Tibial artery (tissue), 4 donors: ENCODE measurements at regions not wholly inside any gene's neighbourhood (a gene's known extent, or its start where the extent isn't known, plus 50 kb on each side); places are given as distances from the start of the nearest gene placed in this dataset.
"Not testable (repeated sequence)": the region's sequence is repeated elsewhere in the genome, so short reads cannot be mapped to it uniquely, and the experiment has no call there.

Source experiments
- DNase-seq, 2 donors: peaks; one replicate each; pipeline ENCODE4 v3.0.0-alpha.2; 2019
- H3K27ac ChIP-seq, 2 donors: fragments of 200-600 bp; sonication (generic) in 1 of 2; 1 replicate in 1 of 2; 2 replicates in 1 of 2; pipeline ENCODE4 v1.5.1; 2018 to 2019; ENCODE audit warnings: mild to moderate bottlenecking in 1 of 2
- H3K27me3 ChIP-seq, 2 donors: fragments of 200-600 bp; sonication (generic) in 1 of 2; one replicate each; pipeline versions ENCODE4 v1.5.1 to v1.6.0; 2016 to 2019
- H3K36me3 ChIP-seq, 3 donors: fragments of 200-600 bp; sonication (generic) in 2 of 3; one replicate each; pipeline ENCODE4 v1.5.1; 2016 to 2019; ENCODE audit warnings: mild to moderate bottlenecking in 2 of 3
- H3K4me1 ChIP-seq, 4 donors: fragments of 200-600 bp; sonication (generic) in 2 of 4; 1 replicate in 3 of 4; 2 replicates in 1 of 4; pipeline ENCODE4 v1.5.1; 2016 to 2019
- H3K4me3 ChIP-seq, 2 donors: fragments of 200-600 bp; sonication (generic) in 1 of 2; 1 replicate in 1 of 2; 2 replicates in 1 of 2; pipeline ENCODE4 v1.5.1; 2018 to 2019; ENCODE audit warnings: mild to moderate bottlenecking in 2 of 2
- H3K9me3 ChIP-seq, 3 donors: fragments of 200-600 bp; sonication (generic) in 1 of 3; one replicate each; pipeline ENCODE4 v1.5.1; 2016 to 2019
- intact Hi-C: fragments of 100-400 bp; cut with DNase I; formaldehyde crosslinking; loops from one replicate; pipeline ENCODE4 v1.15.0; 2023; ENCODE audit warnings: low total_unique reads
- TF ChIP-seq, protein P1 (sequence below), 2 experiments: fragments of 200-600 bp in 1 of 2; fragments of 450-650 bp in 1 of 2; IDR thresholded peaks; one replicate each; pipeline ENCODE4 v1.5.1; 2017 to 2019; ENCODE audit warnings: antibody characterized with exemption in 2 of 2, mild to moderate bottlenecking in 1 of 2, moderate library complexity in 1 of 2

DNA sequence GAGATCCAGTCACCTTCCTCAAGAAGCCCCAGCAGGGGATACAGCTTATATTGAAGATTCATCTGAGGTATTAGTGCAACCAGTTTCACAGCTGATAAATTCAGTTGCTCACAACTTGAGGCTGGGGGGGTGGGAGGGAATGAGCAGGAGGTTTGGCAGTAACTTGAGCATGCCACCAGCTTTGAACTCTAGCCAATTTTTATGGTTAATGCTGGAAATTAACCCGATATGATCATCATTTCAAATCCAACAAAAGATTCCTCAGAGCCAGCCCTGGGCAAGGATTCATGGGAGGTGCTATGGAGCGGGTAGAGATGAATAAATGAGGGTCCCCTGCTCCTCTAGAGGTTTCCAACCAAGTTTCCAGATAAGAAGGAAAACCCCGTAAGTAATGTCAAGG is 73.1 kb upstream of the HES1 start:
- H3K36me3 ChIP-seq, result no peaks in the 10 kb centered on the region
- TF ChIP-seq, protein P1, sequence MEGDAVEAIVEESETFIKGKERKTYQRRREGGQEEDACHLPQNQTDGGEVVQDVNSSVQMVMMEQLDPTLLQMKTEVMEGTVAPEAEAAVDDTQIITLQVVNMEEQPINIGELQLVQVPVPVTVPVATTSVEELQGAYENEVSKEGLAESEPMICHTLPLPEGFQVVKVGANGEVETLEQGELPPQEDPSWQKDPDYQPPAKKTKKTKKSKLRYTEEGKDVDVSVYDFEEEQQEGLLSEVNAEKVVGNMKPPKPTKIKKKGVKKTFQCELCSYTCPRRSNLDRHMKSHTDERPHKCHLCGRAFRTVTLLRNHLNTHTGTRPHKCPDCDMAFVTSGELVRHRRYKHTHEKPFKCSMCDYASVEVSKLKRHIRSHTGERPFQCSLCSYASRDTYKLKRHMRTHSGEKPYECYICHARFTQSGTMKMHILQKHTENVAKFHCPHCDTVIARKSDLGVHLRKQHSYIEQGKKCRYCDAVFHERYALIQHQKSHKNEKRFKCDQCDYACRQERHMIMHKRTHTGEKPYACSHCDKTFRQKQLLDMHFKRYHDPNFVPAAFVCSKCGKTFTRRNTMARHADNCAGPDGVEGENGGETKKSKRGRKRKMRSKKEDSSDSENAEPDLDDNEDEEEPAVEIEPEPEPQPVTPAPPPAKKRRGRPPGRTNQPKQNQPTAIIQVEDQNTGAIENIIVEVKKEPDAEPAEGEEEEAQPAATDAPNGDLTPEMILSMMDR (IDR thresholded peaks at IDR 0.05), result no peak
- peaks cover 0 to 10% (median 0%) of the 10 kb centered on the region in 3 donors for H3K9me3 ChIP-seq
- no peaks in the 10 kb centered on the region for H3K27me3 ChIP-seq
- intact Hi-C loops, result loop anchor here (5.0 kb wide), 1 partner anchor 61 kb away; no protein-coding TSS in a partner anchor
- peaks cover 0 to 10% (median 6%) of the 10 kb centered on the region in 4 donors for H3K4me1 ChIP-seq
- no peak overlapping the region for H3K27ac ChIP-seq
- no peak for DNase-seq
- no peak overlapping the region for H3K4me3 ChIP-seq

DNA sequence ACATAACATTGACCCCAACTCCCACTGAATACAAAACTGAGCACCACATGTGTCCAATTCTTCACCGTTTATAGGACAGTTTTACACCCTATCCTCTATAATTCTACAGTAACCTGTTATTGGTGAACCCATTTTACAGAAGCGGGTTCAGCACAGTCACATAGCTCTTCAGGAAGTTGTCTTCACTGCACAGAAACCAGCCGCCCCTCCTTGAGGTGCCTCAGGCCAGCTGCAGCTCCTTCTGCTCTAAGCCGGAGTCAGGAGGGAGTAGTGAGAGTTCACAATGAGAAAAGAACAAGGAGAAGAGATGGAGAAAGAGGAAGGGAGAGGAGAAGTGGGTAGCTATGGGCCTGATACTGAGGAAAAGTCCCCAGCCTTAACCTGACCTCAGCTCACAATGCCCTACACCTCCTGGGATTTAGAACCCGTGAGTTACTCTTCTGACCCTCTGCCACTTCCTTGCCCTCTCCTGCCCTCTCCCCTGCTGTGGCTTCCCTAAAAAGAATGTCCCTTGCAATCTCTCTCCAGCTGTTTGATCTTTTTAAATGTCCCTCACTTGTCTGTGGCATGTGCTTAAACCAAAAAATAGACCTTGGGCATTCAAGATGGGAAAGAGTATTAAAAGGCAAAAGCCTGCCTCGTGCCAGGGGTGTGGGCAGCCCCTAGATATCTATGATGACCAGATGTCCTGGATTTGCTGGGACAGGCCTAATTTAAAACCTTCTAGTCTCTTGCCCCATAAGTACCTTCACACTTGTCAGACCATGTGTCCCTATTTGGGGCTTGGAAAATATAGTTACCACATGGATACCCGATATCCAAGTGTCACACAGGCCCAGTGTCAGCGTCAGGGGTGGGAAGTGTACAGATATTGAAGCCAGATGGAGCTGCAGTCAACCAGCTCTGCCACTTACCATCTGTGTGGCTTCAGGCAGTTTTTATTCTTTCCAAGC is 71.3 kb upstream of the HES1 start:
- no peak for DNase-seq
- no peak overlapping the region for H3K4me3 ChIP-seq
- H3K9me3 ChIP-seq, result peaks cover 0 to 10% (median 0%) of the 10 kb centered on the region in 3 donors
- H3K4me1 ChIP-seq, result no peaks in the 10 kb centered on the region
- no peaks in the 10 kb centered on the region for H3K27me3 ChIP-seq
- no peak overlapping the region for H3K27ac ChIP-seq
- H3K36me3 ChIP-seq, result no peaks in the 10 kb centered on the region
- intact Hi-C loops, result loop anchor here (5.0 kb wide), 1 partner anchor 62 kb away; no protein-coding TSS in a partner anchor
- TF ChIP-seq, protein P1 (IDR thresholded peaks at IDR 0.05), result no peak

DNA sequence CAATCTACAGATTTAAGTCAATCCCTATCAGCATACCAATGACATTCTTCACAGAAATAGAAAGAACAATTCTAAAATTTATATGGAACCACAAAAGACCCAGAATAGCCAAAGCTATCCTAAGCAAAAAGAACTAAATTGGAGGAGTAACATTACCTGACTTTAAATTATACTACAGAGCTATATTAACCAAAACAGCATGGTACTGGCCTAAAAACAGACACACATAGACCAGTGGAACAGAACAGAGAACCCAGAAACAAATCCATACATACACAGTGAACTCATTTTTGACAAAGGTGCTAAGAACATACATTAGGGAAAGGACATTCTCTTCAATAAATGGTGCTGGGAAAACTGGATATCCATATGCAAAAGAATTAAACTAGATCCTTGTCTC is 68.6 kb upstream of the HES1 start:
- H3K36me3 ChIP-seq, H3K27me3 ChIP-seq, H3K4me3 ChIP-seq, H3K27ac ChIP-seq, intact Hi-C loops, DNase-seq: not testable (repeated sequence)
- peaks cover 0 to 10% (median 0%) of the 10 kb centered on the region in 3 donors for H3K9me3 ChIP-seq
- peaks cover 0 to 21% (median 14%) of the 10 kb centered on the region in 4 donors for H3K4me1 ChIP-seq

DNA sequence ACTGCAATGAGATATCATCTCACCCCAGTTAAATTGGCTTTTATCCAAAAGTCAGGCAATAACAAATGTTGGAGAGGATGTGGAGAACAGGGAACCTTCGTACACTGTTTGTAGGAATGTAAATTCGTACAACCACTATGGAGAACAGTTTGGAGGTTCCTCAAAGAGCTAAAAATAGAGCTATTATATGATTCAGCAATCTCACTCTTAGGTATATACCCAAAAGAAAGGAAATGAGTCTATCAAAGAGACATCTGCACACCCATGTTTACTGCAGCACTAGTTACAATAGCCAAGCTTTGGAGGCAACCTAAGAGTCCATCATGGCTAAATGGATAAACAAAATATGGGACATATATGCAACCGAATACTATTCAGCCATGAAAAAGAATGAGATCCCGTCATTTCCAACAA is 68.0 kb upstream of the HES1 start:
- TF ChIP-seq, protein P1 (IDR thresholded peaks at IDR 0.05), result no peak
- no peak for DNase-seq
- H3K27me3 ChIP-seq, result no peaks in the 10 kb centered on the region
- intact Hi-C loops, result no loop called here
- peaks cover 0 to 10% (median 0%) of the 10 kb centered on the region in 3 donors for H3K9me3 ChIP-seq
- no peak overlapping the region for H3K4me3 ChIP-seq
- no peak overlapping the region for H3K27ac ChIP-seq
- no peaks in the 10 kb centered on the region for H3K36me3 ChIP-seq
- peaks cover 0 to 21% (median 14%) of the 10 kb centered on the region in 4 donors for H3K4me1 ChIP-seq

DNA sequence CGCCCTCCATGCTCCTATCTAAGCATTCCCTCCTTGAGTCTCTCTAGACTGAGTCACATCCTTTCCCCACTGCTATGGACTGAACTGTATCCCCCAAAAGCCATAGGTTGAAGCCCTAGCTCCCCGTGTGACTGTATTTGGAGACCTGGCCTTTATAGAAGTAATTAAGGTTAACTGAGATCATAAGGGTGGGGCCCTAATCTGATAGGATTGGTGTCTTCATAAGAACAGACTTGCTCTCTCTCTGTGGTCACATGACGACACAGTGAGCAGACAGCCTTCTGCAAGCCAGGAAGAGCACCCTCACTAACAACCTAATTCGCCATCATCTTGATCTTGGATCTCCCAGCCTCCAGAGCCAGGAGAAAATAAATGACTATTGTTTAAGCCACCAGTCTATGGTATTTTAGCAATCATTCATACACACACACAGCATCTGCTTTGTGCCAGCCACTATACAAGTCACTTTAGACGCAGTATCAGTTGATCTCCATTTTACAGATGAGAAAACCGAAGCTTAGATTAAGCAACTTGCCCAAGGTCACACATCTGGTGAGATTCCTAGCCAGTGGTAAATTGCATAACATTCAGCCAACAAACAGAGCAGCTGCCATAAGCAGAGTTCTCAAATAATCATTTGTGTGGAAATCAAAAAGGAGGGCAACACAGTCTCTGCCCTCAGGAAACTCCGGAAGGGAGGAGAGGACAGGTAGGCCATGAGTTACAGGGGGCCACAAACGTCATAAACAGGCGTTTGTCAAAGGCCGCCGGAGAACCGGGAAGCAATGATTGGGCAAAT is 66.3 kb upstream of the HES1 start:
- H3K27ac ChIP-seq, result no peak overlapping the region
- TF ChIP-seq, protein P1 (IDR thresholded peaks at IDR 0.05), result no peak
- H3K36me3 ChIP-seq, result no peaks in the 10 kb centered on the region
- no peak overlapping the region for H3K4me3 ChIP-seq
- H3K4me1 ChIP-seq, result peaks cover 0 to 21% (median 14%) of the 10 kb centered on the region in 4 donors
- intact Hi-C loops, result loop anchor here (2.0 to 5.0 kb wide), 2 partner anchors 57 to 65 kb away; no protein-coding TSS in a partner anchor
- peaks cover 0 to 10% (median 0%) of the 10 kb centered on the region in 3 donors for H3K9me3 ChIP-seq
- DNase-seq, result no peak
- no peaks in the 10 kb centered on the region for H3K27me3 ChIP-seq
